Gastrocnemius medialis (tissue), 4 donors: ENCODE measurements at regions not wholly inside any gene's neighbourhood (a gene's known extent, or its start where the extent isn't known, plus 50 kb on each side); places are given as distances from the start of the nearest gene placed in this dataset.

Source experiments
- POLR2A ChIP-seq, 2 donors: fragments of 450-650 bp; IDR thresholded peaks; one replicate each; pipeline ENCODE4 v1.6.1; 2017; ENCODE audit warnings: antibody characterized with exemption in 2 of 2, mild to moderate bottlenecking in 2 of 2, moderate library complexity in 2 of 2
- TF ChIP-seq, protein P1 (sequence below), 5 experiments: fragments of 450-650 bp in 3 of 5; fragments of 200-600 bp in 2 of 5; sonication (generic) in 2 of 5; IDR thresholded peaks in 4 of 5; conservative IDR thresholded peaks in 1 of 5; 1 replicate in 4 of 5; 2 replicates in 1 of 5; pipeline ENCODE4 v1.5.1; 2016 to 2019; ENCODE audit warnings: antibody characterized with exemption in 5 of 5, mild to moderate bottlenecking in 3 of 5, moderate library complexity in 3 of 5

- TF ChIP-seq, protein P1, sequence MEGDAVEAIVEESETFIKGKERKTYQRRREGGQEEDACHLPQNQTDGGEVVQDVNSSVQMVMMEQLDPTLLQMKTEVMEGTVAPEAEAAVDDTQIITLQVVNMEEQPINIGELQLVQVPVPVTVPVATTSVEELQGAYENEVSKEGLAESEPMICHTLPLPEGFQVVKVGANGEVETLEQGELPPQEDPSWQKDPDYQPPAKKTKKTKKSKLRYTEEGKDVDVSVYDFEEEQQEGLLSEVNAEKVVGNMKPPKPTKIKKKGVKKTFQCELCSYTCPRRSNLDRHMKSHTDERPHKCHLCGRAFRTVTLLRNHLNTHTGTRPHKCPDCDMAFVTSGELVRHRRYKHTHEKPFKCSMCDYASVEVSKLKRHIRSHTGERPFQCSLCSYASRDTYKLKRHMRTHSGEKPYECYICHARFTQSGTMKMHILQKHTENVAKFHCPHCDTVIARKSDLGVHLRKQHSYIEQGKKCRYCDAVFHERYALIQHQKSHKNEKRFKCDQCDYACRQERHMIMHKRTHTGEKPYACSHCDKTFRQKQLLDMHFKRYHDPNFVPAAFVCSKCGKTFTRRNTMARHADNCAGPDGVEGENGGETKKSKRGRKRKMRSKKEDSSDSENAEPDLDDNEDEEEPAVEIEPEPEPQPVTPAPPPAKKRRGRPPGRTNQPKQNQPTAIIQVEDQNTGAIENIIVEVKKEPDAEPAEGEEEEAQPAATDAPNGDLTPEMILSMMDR (IDR thresholded peaks at IDR 0.05 in 4 of 5, conservative IDR thresholded peaks at IDR 0.05 in 1 of 5) = no peak
- TF ChIP-seq POLR2A (IDR thresholded peaks at IDR 0.05) = no peak
These were observed 377.1 kb upstream of the ISX start for GRCh38 chr22:34688825-34689224.
